ENCODE measurements at regions not wholly inside any gene's neighbourhood (a gene's known extent, or its start where the extent isn't known, plus 50 kb on each side); places are given as distances from the start of the nearest gene placed in this dataset.

GRCh38 chr18:7307030-7307429 lies 76.1 kb downstream of the LRRC30 start:
- Histone ChIP-seq H3K9me3 (ENCODE audit: control insufficient read depth, low read depth, low read length) (no peaks in the 10 kb centered on the region), H3K4me2 (ENCODE audit: control insufficient read depth, extremely low read depth, insufficient read depth, low read depth, low read length) (no peak overlapping the region), H3K36me3 (ENCODE audit: control insufficient read depth in 2 of 2, extremely low read depth in 1 of 2, insufficient read depth in 2 of 2, low read length in 2 of 2) (no peaks in the 10 kb centered on the region), H3K27ac (ENCODE audit: control insufficient read depth, insufficient read depth, low read length) (no peak overlapping the region), H3K4me1 (ENCODE audit: control insufficient read depth, extremely low read depth, insufficient read depth, low read length) (no peaks in the 10 kb centered on the region), H2AFZ (ENCODE audit: control insufficient read depth, low read length) (no peak overlapping the region), H4K20me1 (ENCODE audit: control insufficient read depth, extremely low read depth, insufficient read depth, low read length) (no peaks in the 10 kb centered on the region), H3K79me2 (ENCODE audit: control insufficient read depth, insufficient read depth, low read length) (no peaks in the 10 kb centered on the region), H3K9ac (ENCODE audit: control insufficient read depth, extremely low read depth, insufficient read depth, low read length) (no peak overlapping the region), H3K4me3 (ENCODE audit: control insufficient read depth in 2 of 3, extremely low read depth in 1 of 3, insufficient read depth in 2 of 3, low read depth in 1 of 3, low read length in 3 of 3) (no peak overlapping the region), H3K9me1 (ENCODE audit: control insufficient read depth, extremely low read depth, insufficient read depth, low read length) (no peaks in the 10 kb centered on the region), H3K27me3 (ENCODE audit: control insufficient read depth, extremely low read depth, insufficient read depth, low read length) (peaks cover 3% of the 10 kb centered on the region)
- FAIRE-seq, result no peak
- DNase-seq (ENCODE audit: low read depth, low spot score), result no peak
- TF ChIP-seq CTCF (optimal IDR thresholded peaks at IDR 0.05 in 1 of 3, IDR thresholded peaks at IDR 0.05 in 1 of 3, conservative IDR thresholded peaks at IDR 0.05 in 1 of 3; ENCODE audit: extremely low read depth in 1 of 3, insufficient read depth in 2 of 3, low read length in 3 of 3) (no peak), EZH2 (IDR thresholded peaks at IDR 0.05; ENCODE audit: low read length) (no peak)
- dilution Hi-C loops (cut with MboI; ENCODE audit: extremely low pct_ligation_motif_present, low sequenced_read_pairs), result no loop called here

- Histone ChIP-seq H4K20me1 (ENCODE audit: control insufficient read depth, extremely low read depth, insufficient read depth, low read length) (no peaks in the 10 kb centered on the region), H3K4me1 (ENCODE audit: control insufficient read depth, extremely low read depth, insufficient read depth, low read length) (no peaks in the 10 kb centered on the region), H3K9me3 (ENCODE audit: control insufficient read depth, low read depth, low read length) (no peaks in the 10 kb centered on the region), H3K36me3 (ENCODE audit: control insufficient read depth in 2 of 2, extremely low read depth in 1 of 2, insufficient read depth in 2 of 2, low read length in 2 of 2) (no peaks in the 10 kb centered on the region), H3K4me3 (ENCODE audit: control insufficient read depth in 2 of 3, extremely low read depth in 1 of 3, insufficient read depth in 2 of 3, low read depth in 1 of 3, low read length in 3 of 3) (no peak overlapping the region), H3K27ac (ENCODE audit: control insufficient read depth, insufficient read depth, low read length) (no peak overlapping the region), H3K27me3 (ENCODE audit: control insufficient read depth, extremely low read depth, insufficient read depth, low read length) (peaks cover 3% of the 10 kb centered on the region), H2AFZ (ENCODE audit: control insufficient read depth, low read length) (no peak overlapping the region), H3K9me1 (ENCODE audit: control insufficient read depth, extremely low read depth, insufficient read depth, low read length) (no peaks in the 10 kb centered on the region), H3K4me2 (ENCODE audit: control insufficient read depth, extremely low read depth, insufficient read depth, low read depth, low read length) (no peak overlapping the region), H3K79me2 (ENCODE audit: control insufficient read depth, insufficient read depth, low read length) (no peaks in the 10 kb centered on the region), H3K9ac (ENCODE audit: control insufficient read depth, extremely low read depth, insufficient read depth, low read length) (no peak overlapping the region)
- DNase-seq (ENCODE audit: low read depth, low spot score), result no peak
- TF ChIP-seq CTCF (optimal IDR thresholded peaks at IDR 0.05 in 1 of 3, IDR thresholded peaks at IDR 0.05 in 1 of 3, conservative IDR thresholded peaks at IDR 0.05 in 1 of 3; ENCODE audit: extremely low read depth in 1 of 3, insufficient read depth in 2 of 3, low read length in 3 of 3) (no peak), EZH2 (IDR thresholded peaks at IDR 0.05; ENCODE audit: low read length) (no peak)
- dilution Hi-C loops (cut with MboI; ENCODE audit: extremely low pct_ligation_motif_present, low sequenced_read_pairs), result no loop called here
- no peak for FAIRE-seq
Measured at GRCh38 chr18:7307526-7307925, 76.6 kb downstream of the LRRC30 start.

Data from keratinocyte (primary cell).